Brain microvascular endothelial cell (primary cell): ENCODE measurements at regions not wholly inside any gene's neighbourhood (a gene's known extent, or its start where the extent isn't known, plus 50 kb on each side); places are given as distances from the start of the nearest gene placed in this dataset.
A peak's percentile ranks its signal among the peaks of the same experiment; 100 is the strongest.

Experiments
- DNase-seq: peaks from one replicate; pipeline ENCODE4 v3.0.0-alpha.2; 2020
- H3K27ac ChIP-seq: fragments of 250-450 bp; sonication (Bioruptor Pico); 2 replicates; pipeline ENCODE4 v1.5.1; 2020; ENCODE audit warnings: mild to moderate bottlenecking, moderate library complexity
- H3K27me3 ChIP-seq: fragments of 250-450 bp; sonication (Bioruptor Pico); replicated peaks from 2 replicates; pipeline ENCODE4 v1.5.1; 2020; ENCODE audit warnings: mild to moderate bottlenecking
- H3K36me3 ChIP-seq: fragments of 250-450 bp; sonication (Bioruptor Pico); replicated peaks from 2 replicates; pipeline ENCODE4 v1.5.1; 2020; ENCODE audit warnings: mild to moderate bottlenecking
- H3K4me3 ChIP-seq: 2 replicates; pipeline ENCODE4 v1.5.1; 2011; ENCODE audit warnings: low read depth, mild to moderate bottlenecking, control low read depth, low read length, moderate library complexity
- in situ Hi-C: cut with HindIII; loops from 2 replicates; pipeline ENCODE4 v1.10.0; 2017; ENCODE audit warnings: low sequenced_read_pairs, low pct_ligation_motif_present
- TF ChIP-seq, protein P1 (sequence below): IDR thresholded peaks from 2 replicates; pipeline ENCODE4 v1.5.1; 2011; ENCODE audit warnings: low read depth, mild to moderate bottlenecking, moderate library complexity, low read length, control low read depth, inconsistent platforms; ENCODE audit errors: missing control alignments

DNA sequence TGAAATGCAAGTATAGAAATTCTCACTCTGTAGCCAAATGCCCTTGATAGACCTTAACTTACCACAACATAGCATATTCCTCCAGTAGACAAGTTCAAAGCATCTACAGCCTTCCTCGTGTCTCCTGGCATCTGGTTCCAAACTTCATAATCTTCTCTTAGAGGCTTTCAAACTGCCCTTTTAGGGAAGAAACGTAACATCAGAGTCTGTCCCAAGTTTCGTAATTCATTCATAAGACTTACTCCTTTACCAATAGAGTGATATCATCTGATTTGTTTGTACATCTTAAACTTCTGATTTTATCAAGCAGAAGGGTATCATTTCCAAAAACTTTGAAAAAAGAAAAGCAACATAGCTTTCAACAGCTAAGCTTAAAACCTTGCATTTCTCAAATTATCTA lies 137.4 kb downstream of the SPRY2 start:
- TF ChIP-seq, protein P1, sequence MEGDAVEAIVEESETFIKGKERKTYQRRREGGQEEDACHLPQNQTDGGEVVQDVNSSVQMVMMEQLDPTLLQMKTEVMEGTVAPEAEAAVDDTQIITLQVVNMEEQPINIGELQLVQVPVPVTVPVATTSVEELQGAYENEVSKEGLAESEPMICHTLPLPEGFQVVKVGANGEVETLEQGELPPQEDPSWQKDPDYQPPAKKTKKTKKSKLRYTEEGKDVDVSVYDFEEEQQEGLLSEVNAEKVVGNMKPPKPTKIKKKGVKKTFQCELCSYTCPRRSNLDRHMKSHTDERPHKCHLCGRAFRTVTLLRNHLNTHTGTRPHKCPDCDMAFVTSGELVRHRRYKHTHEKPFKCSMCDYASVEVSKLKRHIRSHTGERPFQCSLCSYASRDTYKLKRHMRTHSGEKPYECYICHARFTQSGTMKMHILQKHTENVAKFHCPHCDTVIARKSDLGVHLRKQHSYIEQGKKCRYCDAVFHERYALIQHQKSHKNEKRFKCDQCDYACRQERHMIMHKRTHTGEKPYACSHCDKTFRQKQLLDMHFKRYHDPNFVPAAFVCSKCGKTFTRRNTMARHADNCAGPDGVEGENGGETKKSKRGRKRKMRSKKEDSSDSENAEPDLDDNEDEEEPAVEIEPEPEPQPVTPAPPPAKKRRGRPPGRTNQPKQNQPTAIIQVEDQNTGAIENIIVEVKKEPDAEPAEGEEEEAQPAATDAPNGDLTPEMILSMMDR, result no peak
- Histone ChIP-seq H3K36me3 (no peaks in the 10 kb centered on the region), H3K27ac (no peak overlapping the region), H3K27me3 (no peaks in the 10 kb centered on the region), H3K4me3 (no peak overlapping the region)
- no peak for DNase-seq
- in situ Hi-C loops, result no loop called here

DNA sequence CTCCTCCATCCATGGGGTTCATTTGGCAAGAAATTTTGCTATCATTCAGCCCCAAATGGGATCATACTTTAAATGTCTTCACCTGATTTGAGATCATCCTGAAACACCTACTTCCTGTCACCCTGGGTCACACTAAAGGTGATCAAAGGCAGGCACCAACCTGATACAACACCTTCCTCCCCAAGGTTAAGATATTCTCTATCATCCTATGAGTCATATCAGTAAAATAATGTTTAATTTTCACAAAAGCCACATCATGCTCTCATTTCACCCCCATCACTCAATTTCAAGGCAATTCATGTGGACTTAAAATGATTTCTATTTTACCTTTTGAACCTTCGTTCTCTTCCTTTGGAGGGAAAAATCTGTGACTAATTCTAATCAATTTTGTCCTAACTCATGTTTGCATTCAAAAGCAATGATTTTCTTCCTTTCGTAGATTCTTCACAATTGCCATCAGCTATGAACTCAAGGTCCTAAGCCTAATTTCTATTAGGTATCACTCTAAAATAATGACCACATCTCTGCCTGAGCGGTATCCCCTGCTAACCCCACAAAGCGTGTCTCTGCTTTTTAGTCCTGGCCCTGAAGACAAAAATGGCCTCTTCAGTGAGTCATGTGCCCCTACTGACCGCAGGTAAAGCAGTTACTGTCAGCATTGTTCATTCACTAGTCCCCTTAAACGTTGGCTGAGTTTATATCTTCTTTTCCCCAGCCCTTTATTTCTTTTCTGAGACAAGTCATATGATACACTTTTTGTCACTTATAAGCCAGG lies 139.0 kb downstream of the SPRY2 start:
- TF ChIP-seq, protein P1, result no peak
- no peaks in the 10 kb centered on the region for H3K27me3 ChIP-seq
- no peak overlapping the region for H3K27ac ChIP-seq
- no peak for DNase-seq
- no peak overlapping the region for H3K4me3 ChIP-seq
- in situ Hi-C loops, result no loop called here
- H3K36me3 ChIP-seq, result no peaks in the 10 kb centered on the region

GRCh38 chr13:80199585-80200292 lies 141.2 kb downstream of the SPRY2 start:
- Histone ChIP-seq H3K27me3 (no peaks in the 10 kb centered on the region), H3K36me3 (no peaks in the 10 kb centered on the region), H3K4me3 (no peak overlapping the region), H3K27ac (no peak overlapping the region)
- in situ Hi-C loops, result no loop called here
- TF ChIP-seq, protein P1, result no peak
- no peak for DNase-seq

DNA sequence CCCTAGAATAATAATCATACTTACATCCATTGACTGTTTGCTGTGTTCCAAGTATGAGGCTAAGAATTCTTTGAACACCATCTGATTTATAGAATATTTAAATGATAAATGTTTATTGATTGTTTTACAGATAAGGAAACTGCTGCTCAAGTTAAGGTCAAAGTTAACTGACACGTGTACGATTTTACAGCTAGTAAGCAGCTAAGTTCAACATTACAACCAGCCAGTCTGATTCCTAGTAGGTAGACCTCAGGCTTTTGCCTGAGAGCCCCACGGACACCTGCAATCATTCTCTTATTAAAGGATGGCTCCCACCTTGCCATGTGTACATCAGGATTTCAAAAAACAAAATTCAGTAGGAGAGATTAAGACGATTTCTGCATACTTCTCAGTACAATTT lies 141.9 kb downstream of the SPRY2 start:
- TF ChIP-seq, protein P1, result no peak
- Histone ChIP-seq H3K36me3 (no peaks in the 10 kb centered on the region), H3K4me3 (no peak overlapping the region), H3K27ac (no peak overlapping the region), H3K27me3 (no peaks in the 10 kb centered on the region)
- DNase-seq, result no peak
- in situ Hi-C loops, result no loop called here

DNA sequence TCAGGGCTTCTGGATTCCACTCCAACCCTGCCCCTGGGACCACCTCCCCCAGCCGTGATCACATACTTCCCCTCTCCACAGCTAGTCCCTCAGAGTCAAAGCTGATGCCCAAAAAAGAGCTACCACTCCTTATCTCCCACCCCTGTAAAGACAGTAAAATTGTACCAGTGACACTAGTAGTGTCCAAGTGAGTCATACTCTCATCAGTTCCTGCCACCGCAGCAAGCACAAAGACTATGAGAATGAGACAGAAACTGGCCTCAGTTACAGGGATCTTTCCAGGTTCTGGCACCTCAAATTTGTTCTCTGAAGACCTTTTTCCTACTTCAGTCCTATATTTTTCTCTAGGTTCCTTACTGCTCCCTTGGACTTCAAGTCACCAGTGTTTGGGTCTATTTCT lies 144.2 kb downstream of the SPRY2 start:
- DNase-seq, result peak; percentile 39
- TF ChIP-seq, protein P1, result no peak
- no peak overlapping the region for H3K4me3 ChIP-seq
- no peak overlapping the region for H3K27ac ChIP-seq
- in situ Hi-C loops, result no loop called here
- H3K27me3 ChIP-seq, result no peaks in the 10 kb centered on the region
- no peaks in the 10 kb centered on the region for H3K36me3 ChIP-seq
